NCI-H2196 treated with DMSO at 0.1 percent for 48 hours (cell line): ENCODE measurements at regions not wholly inside any gene's neighbourhood (a gene's known extent, or its start where the extent isn't known, plus 50 kb on each side); places are given as distances from the start of the nearest gene placed in this dataset.

Source experiments
- DNase-seq: peaks from one replicate; lab custom pipeline; 2025; ENCODE audit not compliant: unreplicated experiment; lab: John Stamatoyannopoulos, UW

GRCh38 chr15:100783291-100783690 lies 96.3 kb upstream of the ALDH1A3 start:
- no peak for DNase-seq

DNA sequence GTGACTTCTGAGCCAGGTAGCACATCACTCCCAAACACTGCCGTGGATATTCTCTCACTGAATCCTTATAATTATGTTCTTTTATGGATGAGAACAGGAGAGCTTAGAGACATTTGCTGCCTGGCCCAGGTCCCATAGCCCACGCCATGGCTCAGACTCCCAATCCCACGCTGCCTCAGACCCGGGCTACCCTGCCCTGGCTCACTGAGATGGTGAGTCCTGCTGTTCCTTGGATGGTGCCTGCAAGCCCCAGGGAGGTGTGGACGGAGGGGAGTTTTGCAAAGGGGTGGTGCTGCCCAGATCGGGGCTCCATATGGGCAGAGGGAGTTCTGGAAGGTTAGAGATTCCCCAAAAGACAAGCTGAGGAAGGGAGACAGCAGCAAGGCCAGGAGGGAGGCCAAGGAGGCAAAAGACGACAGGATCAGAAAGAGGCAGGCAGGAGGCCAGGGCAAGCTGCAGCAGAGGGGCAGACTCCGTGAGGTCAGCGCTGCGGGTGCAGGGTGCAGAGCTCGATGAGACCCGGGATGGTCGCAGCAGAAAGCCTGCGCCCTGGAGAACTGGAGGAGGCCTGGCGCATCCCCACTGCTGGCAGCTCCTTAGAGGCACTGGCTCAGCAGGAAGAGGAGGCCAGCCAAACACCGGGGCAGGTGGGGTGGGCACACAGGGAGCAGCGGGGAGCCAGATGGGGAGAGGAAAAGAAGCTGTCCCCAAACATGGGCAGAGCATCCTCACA lies 95.7 kb upstream of the ALDH1A3 start:
- no peak for DNase-seq

DNA sequence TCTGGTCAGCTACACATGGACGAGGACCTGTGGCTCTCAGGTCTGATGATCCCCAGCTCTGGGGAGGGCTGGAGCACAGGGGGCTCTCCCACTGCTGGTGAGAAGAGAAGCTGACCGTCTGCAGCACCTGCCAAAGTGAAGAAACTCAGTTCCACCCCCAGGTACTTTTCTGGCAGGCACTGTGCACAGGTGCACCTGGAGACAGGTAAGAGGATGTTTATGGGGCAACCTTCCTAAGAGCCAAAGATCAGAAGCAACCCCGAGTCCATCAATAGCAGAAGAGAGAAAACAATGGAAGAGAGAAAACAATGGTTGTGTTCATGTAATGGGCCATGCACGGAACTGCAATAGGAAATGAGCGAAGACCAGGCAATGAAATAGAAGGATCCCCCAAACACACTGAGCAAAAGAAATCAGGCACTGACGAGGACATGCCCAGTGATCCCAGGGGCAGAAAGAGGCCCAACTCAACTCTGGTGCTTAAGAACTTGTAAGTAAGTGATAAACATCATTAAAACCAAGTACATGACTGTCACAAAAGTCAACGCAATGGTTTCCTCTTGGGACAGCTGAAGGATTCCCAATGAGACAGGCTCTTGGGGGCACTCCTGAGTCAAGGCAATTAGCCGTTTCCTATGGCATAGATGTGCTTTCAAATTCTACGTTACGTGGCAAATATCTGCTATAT lies 95.0 kb upstream of the ALDH1A3 start:
- no peak for DNase-seq

DNA sequence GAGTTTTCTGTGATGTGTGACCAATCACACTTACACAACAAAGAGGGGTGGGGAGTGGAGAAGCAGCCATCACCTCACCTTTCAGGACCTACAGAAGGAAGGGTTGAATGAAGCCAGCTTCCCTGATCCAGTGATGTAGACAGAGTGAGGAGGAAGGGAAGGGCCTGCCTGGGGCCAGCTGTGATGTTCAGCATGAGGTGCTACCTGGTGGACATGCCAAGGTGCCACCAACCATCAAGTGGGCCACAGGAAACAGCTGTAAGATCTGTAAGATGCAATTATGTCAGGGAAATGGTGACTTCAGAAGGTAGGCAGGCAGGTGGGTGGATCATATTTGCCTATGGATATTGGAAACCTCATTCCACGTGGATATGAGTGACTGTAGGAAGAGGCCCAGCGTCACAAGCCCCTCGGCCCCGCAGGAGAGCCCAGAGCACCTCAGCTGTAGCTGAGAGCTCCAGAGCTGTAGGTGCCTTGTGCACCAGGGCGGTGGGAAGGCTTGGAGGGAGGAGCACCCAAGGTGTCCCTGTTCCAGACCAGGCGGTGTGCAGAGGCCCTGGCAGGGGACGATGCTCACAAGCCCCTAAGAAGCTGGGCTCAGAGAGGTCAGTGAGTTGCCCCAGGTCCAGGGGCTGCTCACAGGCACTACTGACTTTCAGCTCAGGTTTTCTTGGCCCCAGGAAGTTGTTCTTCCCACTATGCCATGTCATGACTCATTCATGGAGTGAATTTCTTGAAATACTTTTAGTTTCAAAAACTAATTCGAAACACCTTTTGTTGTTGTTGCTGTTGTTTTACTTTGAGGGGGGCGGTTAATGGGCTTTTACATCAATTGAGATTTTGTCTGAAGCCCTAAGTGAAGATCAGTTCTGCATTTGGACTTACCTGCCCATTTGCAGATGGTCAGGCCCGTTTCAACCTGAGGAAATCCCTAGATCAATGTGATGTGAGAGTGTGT lies 94.2 kb upstream of the ALDH1A3 start:
- DNase-seq, result no peak

DNA sequence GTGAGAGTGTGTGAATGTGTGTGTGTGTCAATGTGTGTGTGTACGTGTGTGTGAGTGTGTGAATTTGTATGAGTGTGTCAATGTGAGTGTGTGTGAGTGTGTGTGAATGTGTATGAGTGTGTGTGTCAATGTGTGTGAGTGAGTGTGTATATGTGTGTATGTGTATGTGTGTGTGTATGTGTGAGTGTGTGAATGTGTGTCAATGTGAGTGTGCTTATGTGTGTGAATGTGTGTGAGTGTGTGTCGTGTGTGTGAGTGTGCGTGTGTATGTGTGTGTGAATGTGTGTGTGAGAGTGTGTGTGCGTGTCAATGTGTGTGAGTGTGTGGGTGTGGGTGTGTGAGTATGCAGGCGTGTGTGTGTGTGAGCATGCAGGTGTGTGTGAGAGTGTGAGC lies 93.5 kb upstream of the ALDH1A3 start:
- DNase-seq, result no peak

DNA sequence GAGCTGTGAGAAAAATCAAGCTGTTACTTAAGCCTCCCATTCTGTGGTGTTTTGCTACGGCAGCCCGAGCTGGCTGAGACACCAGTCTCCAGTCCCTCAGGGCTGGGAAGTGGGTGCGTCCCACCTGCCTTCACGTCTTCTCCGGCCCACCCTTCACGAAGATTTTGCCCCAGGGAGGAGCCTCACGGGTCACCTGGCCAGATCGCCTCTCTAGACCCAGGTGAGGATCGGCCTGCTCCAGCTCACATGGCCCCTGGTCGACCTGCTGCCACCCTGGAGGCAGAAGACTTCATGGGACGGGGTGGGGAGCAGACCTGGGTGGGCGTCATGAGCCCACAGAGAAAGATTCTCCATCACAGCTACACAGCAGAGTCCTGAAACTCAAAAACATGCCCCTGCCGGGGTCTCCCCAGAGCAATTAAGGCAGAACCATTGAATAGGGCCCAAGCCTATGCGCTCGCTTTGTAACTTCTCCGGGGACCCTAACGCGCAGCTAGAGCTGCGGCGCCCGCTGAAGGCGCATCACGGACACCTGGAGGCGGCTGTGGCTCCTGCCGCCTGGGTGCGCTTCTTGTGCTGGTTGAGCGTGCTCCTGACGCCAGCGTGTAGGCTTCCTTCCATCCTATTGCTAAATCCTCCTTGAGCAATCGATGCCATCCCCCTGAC lies 92.6 kb upstream of the ALDH1A3 start:
- no peak for DNase-seq

- DNase-seq, result no peak
Measured at GRCh38 chr15:100787567-100788417, 91.8 kb upstream of the ALDH1A3 start.

- DNase-seq, result no peak
Measured at GRCh38 chr15:100788418-100789105, 91.1 kb upstream of the ALDH1A3 start.

DNA sequence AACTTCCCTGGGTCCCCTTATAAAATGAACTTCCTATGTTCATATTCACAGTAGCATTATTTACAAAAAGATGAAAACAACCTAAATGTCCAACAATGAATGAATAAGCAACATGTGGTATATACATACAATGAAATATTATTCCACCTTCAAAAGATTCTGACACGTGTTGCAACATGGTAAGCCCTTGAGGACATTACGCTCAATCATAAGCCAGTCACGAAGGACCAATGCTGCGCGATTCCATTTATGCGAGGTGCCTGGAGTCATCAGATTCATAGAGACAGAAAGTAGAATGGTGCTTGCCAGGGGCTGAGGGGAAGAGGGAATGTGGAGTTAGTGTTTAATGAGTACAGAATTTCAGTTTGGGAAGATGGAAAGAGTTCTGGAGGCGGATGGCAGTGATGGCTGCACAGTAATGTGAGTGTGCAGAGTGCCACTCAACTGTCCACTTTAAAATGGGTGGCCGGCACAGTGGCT lies 88.8 kb upstream of the ALDH1A3 start:
- no peak for DNase-seq

DNA sequence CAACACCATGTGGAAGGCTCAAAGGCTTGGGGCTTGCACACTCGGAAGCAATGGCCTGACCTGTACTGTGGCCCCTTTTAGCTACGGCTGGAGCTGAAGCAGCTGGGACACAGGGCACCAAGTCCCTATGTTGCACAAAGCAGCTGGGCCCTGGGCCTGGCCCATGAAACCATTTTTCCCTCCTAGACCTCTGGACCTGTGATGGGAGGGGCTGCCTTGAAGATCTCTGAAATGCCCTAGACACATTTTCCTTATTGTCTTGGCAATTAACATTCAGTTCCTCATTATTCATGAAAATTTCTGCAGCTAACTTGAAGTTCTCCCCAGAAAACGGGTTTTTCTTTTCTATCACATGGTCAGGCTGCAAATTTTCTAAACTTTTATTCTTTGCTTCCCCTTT lies 85.6 kb upstream of the ALDH1A3 start:
- no peak for DNase-seq

DNA sequence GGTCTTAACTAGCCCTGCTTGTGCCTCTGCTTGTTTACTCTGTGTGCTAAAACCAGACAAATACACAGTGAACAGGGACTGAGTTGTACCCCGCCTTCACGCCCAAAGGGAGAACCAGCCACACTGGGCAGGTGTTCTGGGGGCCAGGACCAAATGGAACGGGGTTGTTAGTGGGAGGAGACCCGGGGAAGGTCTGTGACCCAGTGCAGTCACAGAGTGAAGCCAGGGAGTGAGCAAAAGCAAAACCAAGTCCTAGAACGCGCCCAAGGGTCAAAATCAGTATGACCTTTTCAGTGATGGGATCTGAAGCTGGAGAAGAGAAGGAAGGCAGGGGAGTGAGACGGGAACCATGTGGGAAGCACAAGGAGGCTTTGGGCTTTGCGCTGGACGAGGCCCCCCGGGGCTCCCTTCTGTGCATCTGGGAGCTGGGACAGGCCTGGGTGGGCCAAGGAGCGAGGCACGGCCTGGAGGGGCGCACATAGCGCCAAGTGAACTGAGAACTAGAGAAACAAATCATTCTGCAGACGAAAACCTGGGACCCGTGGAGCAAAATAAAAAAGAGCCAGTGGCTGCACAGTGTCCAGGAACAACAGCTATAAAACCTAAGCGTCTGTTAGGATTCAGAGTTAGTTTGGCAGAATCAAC lies 78.3 kb upstream of the ALDH1A3 start:
- no peak for DNase-seq

GRCh38 chr15:100802421-100803170 lies 77.0 kb upstream of the ALDH1A3 start:
- DNase-seq, result no peak

- DNase-seq, result no peak
Measured at GRCh38 chr15:100803171-100803440, 76.5 kb upstream of the ALDH1A3 start.

- no peak for DNase-seq
Measured at GRCh38 chr15:100806157-100806556, 73.5 kb upstream of the ALDH1A3 start.

DNA sequence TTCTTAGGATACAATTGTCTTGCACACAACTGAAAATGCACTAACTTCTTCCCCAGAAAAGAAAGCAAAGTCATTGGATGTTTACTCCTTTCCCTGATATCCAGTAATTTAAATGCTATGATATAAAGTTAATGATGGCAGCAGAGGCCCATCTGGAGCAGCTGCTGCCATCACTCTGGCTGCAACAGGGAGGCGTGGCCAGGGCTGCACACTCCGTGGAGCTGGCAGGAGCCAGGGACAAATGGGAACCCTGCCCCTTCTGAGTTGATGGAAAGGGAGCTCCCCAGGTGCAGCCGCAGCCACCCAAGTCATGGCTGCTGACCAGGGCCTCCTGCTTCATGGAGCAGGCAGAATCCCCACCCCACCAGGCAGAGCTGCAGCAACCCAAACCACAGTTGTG lies 72.6 kb upstream of the ALDH1A3 start:
- no peak for DNase-seq

GRCh38 chr15:100808691-100809090 lies 70.9 kb upstream of the ALDH1A3 start:
- DNase-seq, result no peak

- DNase-seq, result no peak
Measured at GRCh38 chr15:100809151-100809550, 70.5 kb upstream of the ALDH1A3 start.

GRCh38 chr15:100809587-100809986 lies 70.0 kb upstream of the ALDH1A3 start:
- DNase-seq, result no peak

DNA sequence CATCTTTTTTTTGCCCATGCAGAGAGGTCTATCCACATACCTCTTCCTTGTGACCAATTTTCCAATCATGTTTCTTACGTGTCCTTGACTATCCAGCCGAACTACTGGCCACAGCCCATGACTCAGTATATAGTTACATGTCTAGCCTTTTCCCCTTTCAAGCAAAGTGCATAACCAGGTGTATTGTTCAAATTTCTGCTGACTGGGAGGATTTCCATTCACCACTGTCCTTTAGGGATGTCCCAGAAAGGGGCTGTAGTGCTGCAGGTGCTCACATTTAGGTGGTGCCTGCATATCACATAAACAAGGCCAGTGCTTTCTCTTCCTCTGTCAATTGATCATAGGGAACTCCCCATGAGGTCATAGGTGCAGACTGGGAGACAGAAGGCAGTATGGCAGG lies 69.4 kb upstream of the ALDH1A3 start:
- DNase-seq, result no peak
